ENCODE measurements at regions not wholly inside any gene's neighbourhood (a gene's known extent, or its start where the extent isn't known, plus 50 kb on each side); places are given as distances from the start of the nearest gene placed in this dataset.

DNA sequence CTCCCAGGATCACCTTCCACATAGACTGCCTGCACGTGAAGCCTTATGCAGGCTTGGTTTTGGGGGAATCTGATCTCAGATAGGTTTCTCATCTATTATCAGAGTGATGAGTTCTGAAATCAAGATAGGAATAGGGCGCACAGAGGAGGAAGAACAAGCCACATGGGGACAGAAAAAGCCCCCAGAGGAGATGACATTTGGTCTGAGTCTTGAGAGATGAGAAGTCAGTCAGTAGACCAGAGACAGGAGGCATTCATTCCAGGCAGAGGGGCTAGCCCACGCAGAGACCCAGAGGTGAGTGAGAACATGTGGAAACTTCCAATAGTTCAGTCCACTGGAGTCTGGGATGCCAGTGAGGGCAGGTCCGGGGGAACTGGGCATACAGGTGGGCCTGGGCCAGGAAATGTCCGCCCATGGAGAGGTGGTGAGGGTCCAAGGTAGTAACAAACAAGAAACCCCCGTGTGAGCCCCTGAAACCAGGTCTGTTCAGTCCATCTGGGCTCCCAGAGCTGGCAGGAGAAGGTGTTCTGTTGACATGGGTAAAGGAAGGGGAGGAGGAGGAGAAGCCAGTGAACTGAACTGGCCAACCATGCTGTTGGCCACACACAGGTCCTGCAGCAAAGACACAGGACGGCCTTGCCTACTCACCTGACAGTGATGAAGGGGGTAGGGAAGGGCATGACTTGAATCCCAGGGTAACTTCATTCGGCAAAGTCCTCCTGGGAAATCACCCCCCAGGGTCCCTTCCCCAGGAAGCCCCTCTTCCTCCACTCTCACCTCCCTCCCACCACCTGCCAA is 69.3 kb upstream of the SMNDC1 start:
- DNase-seq (ENCODE audit: extremely low read depth in 1 of 2, low read depth in 1 of 2): no peak

DNA sequence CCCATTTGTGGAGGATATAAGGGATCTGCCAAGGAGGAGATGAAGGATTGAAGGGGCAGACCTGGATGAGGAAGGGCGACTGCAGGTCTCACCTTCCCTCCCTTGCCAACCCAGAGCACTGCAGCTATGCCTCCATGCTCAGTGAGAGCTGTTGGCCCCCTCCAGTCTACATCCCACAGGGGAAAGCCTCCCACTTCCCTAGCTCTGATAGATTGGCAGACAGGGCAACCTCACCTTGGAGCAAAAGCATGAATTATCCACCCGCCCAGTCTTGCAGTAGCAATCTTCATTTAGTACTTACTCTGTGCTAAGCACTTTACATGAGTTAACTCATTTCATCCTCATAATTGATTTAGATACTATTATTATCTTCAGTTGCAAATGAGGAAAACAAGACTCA is 70.4 kb upstream of the SMNDC1 start:
- no peak for DNase-seq (ENCODE audit: extremely low read depth in 1 of 2, low read depth in 1 of 2)

DNA sequence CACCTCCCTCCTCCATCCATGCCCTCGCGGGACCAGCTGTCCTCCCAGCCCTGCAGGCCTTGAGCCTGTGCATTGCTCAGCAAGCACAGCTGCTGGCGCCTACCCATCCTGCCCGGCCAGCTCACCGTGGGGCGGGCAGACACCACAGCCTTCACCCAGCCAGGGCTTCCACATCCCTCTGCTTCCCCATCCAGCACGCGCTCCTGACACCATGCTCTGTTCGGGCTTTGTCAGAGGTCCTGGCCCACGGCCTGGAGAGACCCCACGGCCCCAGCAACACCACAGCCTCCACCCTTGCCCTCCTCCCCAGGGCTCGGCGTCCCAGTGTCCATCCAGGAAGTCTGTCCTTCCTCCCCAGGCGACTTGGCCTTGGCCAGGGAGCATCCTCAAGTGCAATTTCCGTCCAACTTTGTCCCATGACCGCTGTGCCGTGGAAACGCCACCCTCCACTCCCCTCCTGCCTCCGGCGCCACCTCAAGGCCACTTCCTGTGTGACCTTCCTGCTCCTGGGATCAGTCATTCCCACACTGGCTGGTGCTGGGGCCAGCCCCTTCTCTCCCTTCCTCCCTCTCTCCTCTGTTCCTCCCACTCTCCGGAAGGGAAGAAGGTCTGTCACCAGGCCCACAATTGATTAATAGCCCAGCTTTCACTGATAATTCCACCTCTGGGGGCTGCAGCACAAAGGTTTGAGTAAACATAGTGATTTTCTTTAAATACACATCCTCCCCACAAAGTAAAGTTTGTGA is 71.5 kb upstream of the SMNDC1 start:
- DNase-seq (ENCODE audit: extremely low read depth in 1 of 2, low read depth in 1 of 2): no peak

DNA sequence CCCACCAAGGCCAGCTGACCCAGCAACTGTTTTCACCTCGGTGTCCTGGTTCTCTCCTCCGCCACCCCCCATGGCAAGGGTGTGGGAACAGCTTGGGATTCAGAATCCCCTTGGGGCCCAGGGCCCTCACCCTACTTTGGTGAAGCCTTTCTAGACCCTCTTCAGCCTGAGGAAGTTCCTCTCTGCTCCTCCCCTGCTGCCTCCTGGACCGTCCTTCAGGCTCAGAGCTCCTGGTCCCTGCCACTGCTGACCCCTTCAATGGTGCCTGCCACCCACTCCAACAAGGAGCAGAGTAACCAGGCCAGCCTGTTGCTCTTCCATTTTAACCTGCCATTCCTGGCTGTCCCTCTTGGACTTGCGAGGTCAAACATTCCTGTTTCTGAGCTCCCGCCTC is 72.0 kb upstream of the SMNDC1 start:
- no peak for DNase-seq (ENCODE audit: extremely low read depth in 1 of 2, low read depth in 1 of 2)

DNA sequence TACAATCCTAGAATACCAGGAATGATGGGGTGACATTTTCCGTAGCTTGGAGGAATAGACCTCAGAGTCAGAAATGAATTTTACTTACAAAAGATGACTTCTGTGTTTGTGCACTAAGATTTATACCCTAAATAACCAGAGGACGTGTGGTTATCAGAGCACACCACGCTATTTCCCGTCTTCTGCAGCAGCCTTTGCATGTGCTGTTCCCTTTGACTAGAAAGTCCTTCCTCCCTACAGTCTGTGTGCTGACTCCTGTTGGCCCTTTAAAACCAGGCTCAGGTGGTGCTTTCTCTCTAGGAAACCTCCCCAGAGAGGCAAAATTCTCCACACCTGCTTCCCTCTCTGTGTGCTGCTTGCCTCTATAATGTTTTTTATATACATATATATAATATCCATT is 73.3 kb upstream of the SMNDC1 start:
- DNase-seq (ENCODE audit: extremely low read depth in 1 of 2, low read depth in 1 of 2): no peak

DNA sequence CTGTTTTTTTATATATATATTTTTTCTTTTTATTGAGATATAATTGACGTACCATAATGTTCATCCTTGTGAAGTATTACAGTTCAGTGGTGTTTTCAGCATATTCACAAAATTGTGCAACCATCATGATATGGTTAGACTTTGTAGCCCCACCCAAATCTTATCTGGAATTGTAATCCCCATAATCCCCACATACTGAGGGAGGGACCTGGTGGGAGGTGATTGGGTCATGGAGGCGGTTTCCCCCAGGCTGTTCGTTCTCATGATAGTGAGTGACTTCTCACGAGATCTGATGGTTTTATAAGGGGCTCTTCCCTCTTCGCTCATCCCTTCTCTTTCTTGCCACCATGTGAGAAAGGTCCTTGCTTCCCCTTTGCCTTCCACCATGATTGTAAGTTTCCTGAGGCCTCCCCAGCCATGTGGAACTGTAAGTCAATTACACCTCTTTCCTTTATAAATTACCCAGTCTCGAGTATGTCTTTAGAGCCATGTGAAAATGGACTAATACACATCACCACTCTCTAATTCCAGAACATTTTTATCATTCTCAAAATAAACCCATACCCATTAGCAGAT is 73.9 kb upstream of the SMNDC1 start:
- DNase-seq (ENCODE audit: extremely low read depth in 1 of 2, low read depth in 1 of 2): no peak

DNA sequence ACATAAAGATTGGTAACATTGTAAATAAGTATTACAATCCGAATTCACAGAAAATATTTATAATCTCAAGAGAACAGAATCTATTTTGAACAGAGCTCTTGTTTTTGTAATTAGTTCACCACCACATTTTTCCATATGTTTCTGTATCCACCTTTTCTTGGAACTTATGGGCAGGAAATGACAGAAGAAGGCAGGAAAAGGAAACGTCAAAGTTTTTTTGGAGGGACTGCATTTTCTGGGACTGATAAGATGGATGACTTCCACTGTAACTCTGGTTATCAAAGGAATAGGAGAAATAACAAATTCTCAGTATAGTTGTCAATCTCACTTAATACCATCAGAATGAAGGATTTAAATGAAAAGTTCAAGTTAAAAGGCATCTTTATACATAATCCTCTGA is 75.1 kb upstream of the SMNDC1 start:
- no peak for DNase-seq (ENCODE audit: extremely low read depth in 1 of 2, low read depth in 1 of 2)

DNA sequence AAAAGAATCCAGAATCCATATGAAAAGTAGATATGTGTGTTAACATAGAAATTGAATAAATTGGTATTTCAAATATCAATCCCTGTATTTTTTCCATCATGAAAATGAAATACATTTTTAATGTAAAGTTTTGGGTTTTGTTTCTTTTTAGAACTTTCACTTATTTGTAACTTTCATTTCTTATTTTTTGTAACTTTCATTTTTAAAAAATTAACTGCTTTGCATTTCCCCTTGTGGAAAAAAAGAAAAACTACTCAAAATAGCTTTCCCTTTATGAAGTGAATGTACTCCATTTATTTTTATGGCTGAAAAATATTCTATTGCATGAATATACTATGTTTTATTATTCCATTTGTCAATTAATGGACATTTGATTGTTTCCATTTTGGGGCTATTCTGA is 75.6 kb upstream of the SMNDC1 start:
- DNase-seq (ENCODE audit: extremely low read depth in 1 of 2, low read depth in 1 of 2): no peak

DNA sequence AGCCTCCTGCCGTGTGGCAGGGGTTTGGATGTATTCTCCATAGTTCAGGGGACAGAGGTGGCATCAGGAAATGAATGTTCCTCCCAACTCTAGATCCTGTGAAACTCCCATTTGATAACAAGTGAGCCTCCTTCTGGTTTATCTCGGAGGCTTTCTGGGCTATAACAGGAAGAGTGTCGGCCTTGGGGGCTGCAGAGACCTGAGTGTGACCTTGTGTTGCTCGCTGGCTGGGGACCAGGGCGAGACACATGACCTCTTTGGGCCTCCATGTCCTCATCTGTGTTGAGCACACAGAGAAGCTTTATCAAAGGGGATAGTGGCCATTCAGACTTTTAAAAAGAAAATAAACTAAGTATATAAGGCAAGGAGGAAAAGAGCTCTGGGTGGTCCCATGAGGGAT is 78.0 kb upstream of the SMNDC1 start:
- DNase-seq (ENCODE audit: extremely low read depth in 1 of 2, low read depth in 1 of 2): no peak

DNA sequence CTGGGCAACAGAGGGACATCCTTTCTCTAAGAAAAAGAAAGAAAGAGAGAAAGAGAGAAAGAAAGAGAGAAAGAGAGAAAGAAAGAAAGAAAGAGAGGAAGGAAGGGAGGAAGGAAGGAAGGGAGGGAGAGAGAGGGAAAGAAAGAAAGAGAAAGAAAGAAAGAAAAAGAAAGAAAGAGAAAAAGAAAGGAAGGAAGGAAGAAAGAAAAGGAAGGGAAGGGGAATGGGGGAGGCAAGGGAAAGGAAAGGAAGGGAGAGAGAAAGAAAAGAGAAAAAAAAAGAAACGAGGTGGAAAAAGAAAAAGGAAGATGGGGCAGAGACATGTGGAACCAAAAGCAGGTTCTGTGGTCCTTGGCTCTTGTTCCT is 82.9 kb upstream of the SMNDC1 start:
- no peak for DNase-seq (ENCODE audit: extremely low read depth in 1 of 2, low read depth in 1 of 2)

DNA sequence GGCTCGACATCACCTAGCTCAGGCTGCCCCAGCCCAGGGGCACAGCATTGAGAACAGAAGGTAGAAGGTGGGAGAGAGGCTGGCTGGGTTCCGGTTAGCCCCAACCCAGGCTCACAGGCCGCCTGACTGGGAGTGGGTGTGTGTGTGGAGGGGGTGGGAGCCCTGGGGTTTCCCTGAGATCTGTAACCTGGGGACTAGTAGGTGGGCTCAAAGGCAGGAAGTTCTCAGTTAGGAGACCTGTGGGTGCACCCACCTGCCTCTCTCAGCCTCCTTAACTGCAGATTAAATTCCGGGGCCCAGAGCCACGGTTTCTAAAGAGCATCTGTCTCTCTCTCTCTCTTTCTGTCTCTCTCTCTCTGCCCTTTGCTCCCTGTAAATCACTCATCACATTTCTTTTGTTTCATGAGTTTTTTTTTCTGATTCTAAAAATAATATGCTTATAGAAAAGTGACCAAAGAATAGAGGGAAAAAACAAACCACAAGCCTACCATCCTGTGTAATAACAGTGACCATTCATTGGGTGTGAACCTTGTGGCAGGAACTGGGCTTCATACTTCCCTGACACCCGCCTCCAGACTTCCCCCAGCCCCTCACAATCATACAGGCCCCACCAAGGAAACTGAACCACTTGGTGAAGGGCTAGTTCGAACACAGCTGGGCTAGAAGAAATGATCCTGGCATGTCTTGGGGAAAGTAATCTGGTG is 83.4 kb upstream of the SMNDC1 start:
- DNase-seq (ENCODE audit: extremely low read depth in 1 of 2, low read depth in 1 of 2): no peak

DNA sequence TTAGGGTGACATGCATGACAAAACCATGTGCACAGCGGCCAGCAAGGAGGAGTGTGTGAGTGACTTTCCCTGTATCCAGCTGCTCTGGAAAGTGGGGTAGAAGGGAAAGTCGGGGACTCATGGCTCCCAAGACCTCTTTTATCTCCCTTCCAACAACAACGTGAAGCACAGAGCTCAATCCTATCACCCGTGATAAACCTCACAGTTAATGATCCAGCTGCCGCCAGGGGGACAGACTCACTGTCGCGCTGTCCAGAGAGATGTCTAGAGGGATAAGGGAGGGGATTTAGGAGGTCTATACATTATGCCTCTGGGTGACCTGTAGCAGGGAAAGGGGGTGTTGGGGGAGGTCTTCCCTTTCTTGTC is 84.0 kb upstream of the SMNDC1 start:
- DNase-seq (ENCODE audit: extremely low read depth in 1 of 2, low read depth in 1 of 2): no peak

DNA sequence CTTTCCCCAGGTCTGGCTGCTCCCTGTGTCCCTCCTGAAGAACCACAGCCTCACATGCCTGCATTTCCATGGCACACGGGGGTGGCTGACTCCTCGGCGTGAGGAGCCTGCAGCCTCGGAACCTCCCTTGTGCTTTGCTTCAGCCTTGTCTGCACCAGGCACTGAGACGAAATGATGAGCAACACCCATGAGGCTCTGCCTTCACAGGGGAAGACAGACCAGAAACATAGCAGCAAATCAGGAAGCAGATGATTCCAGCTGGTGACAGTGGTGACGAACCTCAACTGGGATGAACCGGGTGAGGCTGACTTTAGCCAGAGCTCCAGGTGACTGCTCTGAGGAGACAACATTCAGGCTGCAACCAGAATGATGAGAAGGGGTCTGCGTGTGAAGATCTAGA is 84.5 kb upstream of the SMNDC1 start:
- no peak for DNase-seq (ENCODE audit: extremely low read depth in 1 of 2, low read depth in 1 of 2)

DNA sequence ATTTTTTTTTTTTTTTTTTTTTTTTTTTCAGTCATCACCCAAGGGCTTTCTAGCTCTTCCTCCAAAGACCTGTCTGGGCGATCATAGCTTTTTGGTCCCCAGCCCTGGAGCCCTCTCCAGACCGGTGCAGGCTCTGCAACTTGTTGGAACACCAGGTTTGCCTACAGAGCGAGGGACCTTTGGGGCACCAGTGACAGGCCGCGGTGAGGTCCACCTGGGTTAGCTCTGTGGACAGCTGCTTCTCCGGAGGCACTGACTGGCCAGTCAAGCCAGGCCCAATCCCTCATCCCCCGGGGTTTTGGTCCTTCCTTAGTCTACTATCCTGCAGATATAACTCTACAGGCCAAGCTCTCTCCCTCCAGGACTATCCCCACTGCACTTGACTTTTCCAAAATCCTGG is 86.8 kb upstream of the SMNDC1 start:
- DNase-seq (ENCODE audit: extremely low read depth in 1 of 2, low read depth in 1 of 2): no peak

DNA sequence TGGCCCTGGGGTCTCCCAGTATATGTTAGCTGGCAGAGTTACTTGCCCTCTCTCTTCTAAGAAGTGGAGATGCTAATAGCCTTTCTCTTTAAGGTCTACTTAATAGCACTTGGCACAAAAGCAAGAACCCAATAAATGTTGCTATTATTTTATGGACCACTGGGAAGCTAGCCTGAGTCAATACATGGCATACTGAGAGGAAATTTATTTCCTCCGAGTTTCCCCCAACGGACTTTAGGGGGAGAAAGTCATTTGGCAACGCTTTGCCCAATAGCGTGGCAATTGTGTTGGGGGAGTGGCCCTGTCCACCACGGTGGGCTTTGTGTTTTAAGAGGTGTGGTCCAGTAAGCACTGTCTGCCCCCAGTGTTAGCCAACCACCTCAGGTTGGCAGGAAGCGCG is 87.4 kb upstream of the SMNDC1 start:
- no peak for DNase-seq (ENCODE audit: extremely low read depth in 1 of 2, low read depth in 1 of 2)

DNA sequence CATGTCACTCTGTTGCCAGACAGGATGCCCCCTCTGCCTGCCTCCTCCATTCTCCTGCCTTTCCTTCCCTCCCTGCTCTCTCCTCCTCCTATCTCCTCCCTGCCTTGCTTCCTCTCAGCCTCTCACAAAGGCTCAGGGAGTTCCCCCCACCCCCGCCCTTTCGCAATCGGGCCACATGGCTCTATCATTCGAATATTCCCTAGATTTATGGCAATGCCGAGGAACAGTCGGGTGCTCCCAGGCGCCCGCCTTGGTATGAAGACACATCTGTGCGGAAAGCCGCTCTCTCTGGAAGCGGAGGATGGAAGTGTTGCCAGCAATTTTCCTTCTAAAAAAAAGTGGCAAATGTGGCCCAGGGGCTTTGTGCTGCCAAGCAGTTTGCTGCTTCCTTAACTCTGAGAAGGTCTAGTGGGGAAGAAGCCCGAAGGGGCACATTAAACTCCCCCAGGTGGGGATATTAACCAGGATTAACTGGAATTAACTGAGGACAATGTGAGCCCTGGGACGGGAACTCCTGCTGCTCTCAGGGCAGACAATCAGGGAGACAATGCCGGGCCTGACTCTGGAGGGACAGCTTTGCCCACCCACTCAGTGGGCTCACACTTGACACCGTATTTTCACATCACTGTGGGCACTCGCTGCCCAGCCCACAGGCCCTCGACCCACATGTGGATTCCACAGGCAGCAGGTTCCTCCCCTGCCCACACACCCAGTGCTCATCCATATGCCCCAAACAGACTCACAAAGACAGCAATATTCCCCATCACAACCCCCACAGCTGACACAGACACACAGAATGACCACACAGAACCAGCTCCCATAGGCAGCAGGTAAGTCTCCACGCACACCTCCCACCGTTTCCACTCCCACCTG is 88.4 kb upstream of the SMNDC1 start:
- no peak for DNase-seq (ENCODE audit: extremely low read depth in 1 of 2, low read depth in 1 of 2)

DNA sequence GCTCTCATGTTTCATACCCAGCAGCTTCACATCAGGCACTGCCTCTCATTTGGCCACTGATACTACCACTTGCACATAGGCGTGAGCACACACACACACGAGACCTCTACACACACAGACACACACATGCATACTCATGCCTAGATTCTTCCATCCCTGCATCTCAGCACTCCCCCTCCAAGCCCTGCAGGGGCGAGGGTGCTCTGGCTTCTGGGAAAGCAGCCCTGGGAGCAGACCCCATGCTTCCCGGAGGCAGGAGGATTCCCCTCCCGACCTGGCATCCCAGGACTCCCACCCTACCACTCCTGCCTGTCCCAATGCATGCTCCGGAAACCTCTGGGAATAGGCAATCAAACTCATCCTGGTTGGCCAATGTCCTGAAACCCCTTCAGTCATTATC is 89.1 kb upstream of the SMNDC1 start:
- no peak for DNase-seq (ENCODE audit: extremely low read depth in 1 of 2, low read depth in 1 of 2)

DNA sequence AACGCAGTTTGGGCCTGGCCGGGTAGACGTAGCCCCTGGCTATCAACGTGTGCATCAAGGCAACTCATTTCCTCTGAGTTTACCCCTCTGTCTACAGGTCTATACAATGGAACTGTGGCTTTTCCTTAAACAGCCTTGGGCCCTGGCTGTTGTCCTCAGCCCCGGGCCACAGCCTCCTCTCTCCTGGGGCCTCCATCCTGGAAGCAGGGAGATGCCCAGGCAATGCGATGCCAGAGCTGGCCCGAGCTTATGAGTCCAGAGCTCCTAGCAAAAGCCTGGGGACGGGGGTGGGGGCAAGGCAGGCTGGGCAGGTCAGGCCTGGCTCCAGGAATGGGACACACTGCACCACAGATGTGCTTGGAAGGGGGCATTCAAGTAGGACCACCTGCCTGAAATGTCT is 89.6 kb upstream of the SMNDC1 start:
- DNase-seq (ENCODE audit: extremely low read depth in 1 of 2, low read depth in 1 of 2): no peak

DNA sequence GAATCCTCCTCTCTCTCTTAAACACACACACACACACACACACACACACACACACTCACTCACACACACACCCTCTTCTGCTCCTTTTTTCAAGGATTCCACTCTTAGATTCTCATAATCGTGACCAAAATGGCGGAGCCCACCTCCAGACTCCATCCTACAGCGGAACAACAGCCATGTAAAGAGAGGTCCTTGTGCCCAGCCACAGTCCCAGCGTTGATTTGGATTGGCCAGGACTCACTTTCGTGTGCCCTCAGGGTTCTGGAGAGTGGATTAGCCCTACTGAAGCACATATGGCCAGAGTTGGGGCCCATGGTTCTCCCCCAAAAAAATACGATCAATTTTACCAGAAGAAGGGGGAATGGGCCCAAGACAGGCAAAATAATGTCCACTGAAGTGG is 90.2 kb upstream of the SMNDC1 start:
- no peak for DNase-seq (ENCODE audit: extremely low read depth in 1 of 2, low read depth in 1 of 2)

DNA sequence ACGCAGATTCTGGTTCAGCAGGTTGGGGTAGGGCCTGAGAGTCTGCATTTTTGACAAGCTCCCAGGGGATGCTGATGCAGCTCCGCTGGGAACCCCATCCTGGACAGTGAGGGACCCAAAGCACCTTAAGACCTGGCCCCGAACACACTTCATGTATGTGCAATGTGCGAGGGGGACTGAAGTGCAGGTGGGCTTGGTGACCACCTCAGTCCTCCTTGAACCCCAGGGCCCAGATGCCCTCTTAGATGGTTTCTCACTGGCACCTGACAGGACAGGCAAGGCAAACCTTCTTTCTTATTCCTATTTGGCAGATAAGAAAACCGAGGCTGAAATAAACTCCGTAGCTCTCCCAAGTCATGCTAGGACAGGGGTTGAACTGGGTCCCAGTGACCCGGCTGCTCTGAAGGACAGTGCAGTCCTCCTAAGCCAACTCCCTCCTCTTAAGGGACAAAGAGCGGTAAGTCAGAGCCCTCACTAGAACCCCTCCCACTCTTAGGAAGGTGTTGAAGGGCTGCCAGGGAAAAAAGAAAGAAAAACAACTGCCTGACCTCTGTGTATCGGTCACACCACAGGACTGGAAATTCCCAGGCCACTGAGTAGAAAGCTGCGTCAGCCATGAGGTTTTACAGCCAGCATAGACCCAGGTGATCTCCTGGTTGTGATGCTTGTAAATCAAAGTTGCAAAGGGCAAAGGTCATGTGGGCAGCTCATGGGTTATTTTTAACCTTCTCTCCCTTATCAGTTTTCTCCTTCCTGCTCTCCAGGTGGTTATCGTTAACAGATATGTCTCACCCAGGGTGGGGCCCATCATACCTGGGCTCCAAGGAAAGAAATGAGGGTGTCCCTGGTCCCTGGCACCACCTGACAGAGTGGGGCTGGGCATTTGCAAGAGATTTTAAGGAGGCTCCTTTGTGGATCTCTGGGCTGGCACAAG is 90.9 kb upstream of the SMNDC1 start:
- DNase-seq (ENCODE audit: extremely low read depth in 1 of 2, low read depth in 1 of 2): no peak
